GM12865 (cell line): ENCODE measurements at regions not wholly inside any gene's neighbourhood (a gene's known extent, or its start where the extent isn't known, plus 50 kb on each side); places are given as distances from the start of the nearest gene placed in this dataset.

Experiments
- DNase-seq: peaks from one replicate; pipeline ENCODE4 v3.0.0; 2010; ENCODE audit warnings: low read depth
- H3K4me3 ChIP-seq: 2 replicates; pipeline ENCODE4 v1.5.1; 2011; ENCODE audit warnings: mild to moderate bottlenecking, low read depth, low read length, control low read depth
- TF ChIP-seq, protein P1 (sequence below): IDR thresholded peaks from 2 replicates; pipeline ENCODE4 v1.5.1; 2011; ENCODE audit warnings: low read length, control low read depth, low read depth, inconsistent platforms; ENCODE audit not compliant: insufficient read depth; ENCODE audit errors: missing control alignments

DNA sequence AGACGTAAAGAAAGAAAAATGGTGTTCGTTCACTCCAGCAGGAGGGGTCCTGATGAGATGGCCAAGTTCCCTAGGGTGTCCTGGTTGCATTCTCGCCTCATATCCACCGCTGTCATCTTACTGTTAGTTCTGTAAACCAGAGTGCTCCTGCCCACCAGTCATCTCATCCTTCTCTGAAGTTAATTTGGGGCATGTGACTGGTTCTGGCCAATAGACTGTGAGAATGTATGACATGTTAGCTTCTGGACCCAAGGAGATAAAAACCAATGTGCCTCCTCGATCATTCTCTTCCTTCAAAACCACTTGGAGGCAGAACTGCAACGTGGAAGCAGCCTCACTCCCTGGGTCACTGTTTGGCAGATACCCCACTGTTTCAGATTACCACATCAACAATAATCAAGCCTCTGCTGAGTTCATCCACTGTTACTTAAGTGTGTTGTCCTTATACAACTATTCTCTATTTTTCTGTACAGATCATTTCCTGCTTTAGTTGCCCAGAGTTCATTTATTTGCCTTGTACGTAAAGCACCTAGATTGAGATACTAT lies 759.1 kb downstream of the TSN start:
- H3K4me3 ChIP-seq = no peak overlapping the region
- TF ChIP-seq, protein P1, sequence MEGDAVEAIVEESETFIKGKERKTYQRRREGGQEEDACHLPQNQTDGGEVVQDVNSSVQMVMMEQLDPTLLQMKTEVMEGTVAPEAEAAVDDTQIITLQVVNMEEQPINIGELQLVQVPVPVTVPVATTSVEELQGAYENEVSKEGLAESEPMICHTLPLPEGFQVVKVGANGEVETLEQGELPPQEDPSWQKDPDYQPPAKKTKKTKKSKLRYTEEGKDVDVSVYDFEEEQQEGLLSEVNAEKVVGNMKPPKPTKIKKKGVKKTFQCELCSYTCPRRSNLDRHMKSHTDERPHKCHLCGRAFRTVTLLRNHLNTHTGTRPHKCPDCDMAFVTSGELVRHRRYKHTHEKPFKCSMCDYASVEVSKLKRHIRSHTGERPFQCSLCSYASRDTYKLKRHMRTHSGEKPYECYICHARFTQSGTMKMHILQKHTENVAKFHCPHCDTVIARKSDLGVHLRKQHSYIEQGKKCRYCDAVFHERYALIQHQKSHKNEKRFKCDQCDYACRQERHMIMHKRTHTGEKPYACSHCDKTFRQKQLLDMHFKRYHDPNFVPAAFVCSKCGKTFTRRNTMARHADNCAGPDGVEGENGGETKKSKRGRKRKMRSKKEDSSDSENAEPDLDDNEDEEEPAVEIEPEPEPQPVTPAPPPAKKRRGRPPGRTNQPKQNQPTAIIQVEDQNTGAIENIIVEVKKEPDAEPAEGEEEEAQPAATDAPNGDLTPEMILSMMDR = no peak
- no peak for DNase-seq

DNA sequence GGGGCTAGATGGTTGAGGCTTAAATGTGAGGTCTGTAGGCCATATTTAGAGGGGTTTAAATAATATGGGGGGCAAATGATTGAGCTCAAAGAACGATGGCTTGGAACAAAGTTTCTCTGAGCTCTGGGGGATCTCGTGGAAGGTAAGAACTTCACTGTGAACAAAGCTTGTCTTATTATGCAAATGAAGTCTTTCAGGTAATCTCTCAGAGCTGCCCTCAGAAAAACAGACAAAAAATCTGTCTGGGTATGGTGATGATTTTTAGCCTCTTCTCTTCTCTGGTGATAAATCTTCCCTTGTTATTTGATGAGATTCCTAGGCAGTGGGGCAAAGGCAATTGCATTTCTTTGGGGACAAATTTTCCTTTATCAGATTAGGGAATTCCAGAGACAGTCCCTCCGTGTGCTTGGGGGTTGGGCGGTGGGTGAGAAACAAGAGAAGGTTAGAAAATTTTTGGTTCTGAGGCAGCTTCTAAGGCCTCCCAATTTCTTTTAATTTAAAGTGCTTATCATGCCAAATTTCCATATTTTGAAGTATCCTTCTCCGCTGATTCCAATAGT lies 760.4 kb downstream of the TSN start:
- no peak for DNase-seq
- TF ChIP-seq, protein P1 = no peak
- no peak overlapping the region for H3K4me3 ChIP-seq

DNA sequence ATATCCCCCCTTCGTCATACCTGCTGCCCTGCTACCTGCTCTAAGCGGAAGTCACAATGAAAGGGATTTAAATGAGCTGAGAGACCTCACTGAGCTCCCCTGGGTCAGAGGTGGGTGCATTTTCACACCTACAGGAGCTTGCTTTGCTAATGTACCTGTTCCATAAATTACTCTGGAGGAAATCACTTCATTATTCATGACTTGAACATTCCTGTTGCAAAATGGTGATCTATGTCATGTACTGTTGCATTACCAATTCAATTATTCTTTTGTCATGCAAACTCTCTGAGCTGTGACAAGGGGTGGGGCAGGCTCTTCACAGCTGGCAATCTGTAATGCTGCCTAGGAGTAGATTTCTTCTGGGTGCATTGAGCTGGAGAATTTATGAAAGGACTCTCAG lies 761.3 kb downstream of the TSN start:
- DNase-seq = no peak
- TF ChIP-seq, protein P1 = no peak

DNA sequence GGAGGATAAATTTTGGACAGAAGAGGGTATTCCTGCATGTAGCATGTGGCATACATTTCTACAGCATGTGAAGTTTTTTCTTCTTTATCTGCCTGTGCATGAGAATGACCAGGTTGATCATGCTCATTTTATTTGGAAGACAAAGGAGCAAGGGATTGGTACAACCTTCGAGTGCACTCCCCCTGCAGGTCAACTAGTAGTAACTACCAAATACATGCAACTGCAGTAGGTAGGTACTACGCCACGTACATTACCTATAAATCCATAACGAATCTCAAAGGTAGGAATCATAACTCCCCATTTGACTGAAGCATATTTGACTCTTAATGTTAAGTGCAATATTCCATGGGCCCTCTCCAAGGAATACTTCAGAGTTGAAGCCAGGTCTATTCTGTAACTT lies 763.9 kb downstream of the TSN start:
- DNase-seq = no peak
- no peak overlapping the region for H3K4me3 ChIP-seq
- TF ChIP-seq, protein P1 = peak; percentile 7

More for the DNA sequence above, 761.3 kb downstream of the TSN start:
- H3K4me3 ChIP-seq = no peak overlapping the region

DNA sequence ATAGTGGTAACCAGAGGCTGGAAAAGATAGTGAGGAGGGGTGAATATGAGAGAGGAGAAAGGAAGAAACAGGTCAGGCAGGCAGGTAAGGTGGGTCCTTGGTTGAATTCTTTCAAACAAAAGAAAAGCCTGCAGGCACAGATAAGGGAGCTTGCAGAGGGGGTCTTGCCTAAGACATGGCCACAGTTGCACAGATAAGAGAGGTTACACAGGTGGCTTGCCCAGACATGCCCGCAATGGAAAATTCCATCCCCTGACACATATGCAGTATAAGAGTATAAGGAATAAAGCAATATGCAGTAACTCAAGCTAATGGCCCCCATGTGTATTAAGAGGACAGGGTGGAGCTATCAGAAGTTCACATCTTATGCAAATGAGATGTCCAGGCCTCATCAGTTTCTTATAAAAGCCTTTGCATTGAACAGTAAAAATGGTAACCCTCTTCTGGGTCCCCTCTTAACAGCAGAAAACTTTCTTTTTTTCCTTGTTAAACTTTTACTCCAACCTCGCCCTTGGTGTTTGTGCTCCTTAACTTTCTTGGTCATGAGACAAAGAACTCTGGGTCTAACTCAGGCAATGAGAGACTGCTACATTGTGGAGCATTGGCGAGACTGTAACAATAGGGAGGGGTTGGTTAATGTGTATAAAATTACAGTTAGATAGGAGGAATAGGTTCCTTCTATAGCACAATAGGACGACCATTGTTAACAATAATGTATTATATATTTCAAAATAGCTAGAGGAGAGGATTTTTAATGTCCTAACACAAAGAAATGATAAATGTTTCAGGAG lies 764.6 kb downstream of the TSN start:
- TF ChIP-seq, protein P1 = no peak
- DNase-seq = no peak
- no peak overlapping the region for H3K4me3 ChIP-seq

DNA sequence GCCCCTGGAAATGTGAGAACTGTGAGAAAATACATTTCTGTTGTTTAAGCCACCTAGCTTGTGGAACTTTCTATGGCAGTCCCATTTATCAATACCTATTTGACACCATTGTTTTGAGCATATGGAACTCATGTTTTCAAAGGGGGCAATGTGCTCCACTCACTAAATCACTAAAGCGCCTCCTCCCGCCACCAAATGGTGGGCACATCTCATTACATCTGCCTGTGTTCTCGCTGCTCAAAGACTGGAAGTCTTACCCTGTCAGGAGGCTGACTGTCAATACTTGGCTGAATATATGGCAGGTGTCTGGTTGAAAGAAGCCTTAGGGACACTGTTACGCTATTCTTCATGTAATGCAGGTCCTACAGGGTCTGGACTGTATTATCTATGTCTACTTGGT lies 767.7 kb downstream of the TSN start:
- DNase-seq = no peak
- H3K4me3 ChIP-seq = no peak overlapping the region
- TF ChIP-seq, protein P1 = no peak
